ENCODE measurements at regions not wholly inside any gene's neighbourhood (a gene's known extent, or its start where the extent isn't known, plus 50 kb on each side); places are given as distances from the start of the nearest gene placed in this dataset.

GRCh38 chr11:128208329-128209137 is 378.8 kb downstream of the ETS1 start:
- Histone ChIP-seq H3K27ac (ENCODE audit: low read depth, low read length) (peak overlapping the region; percentile 51), H3K4me3 (ENCODE audit: low read length in 3 of 3) (peak overlapping the region in 1 of 3 donors; percentile 27), H3K9ac (ENCODE audit: low read depth in 1 of 3, low read length in 3 of 3) (no peak overlapping the region), H3K27me3 (ENCODE audit: control insufficient read depth in 3 of 3, insufficient read depth in 3 of 3, low read length in 3 of 3) (no peaks in the 10 kb centered on the region), H3K4me1 (ENCODE audit: control insufficient read depth in 3 of 3, insufficient read depth in 3 of 3, low read length in 3 of 3) (peaks cover 7 to 18% (median 13%) of the 10 kb centered on the region in 3 donors), H3K9me3 (ENCODE audit: control insufficient read depth in 3 of 3, low read length in 3 of 3) (no peaks in the 10 kb centered on the region), H3K36me3 (ENCODE audit: control insufficient read depth in 3 of 3, insufficient read depth in 3 of 3, low read length in 3 of 3) (no peaks in the 10 kb centered on the region)

GRCh38 chr11:128207861-128208321 is 379.5 kb downstream of the ETS1 start:
- peaks cover 7 to 18% (median 13%) of the 10 kb centered on the region in 3 donors for H3K4me1 ChIP-seq (ENCODE audit: control insufficient read depth in 3 of 3, insufficient read depth in 3 of 3, low read length in 3 of 3)
- no peaks in the 10 kb centered on the region for H3K27me3 ChIP-seq (ENCODE audit: control insufficient read depth in 3 of 3, insufficient read depth in 3 of 3, low read length in 3 of 3)
- H3K36me3 ChIP-seq (ENCODE audit: control insufficient read depth in 3 of 3, insufficient read depth in 3 of 3, low read length in 3 of 3): no peaks in the 10 kb centered on the region
- H3K9me3 ChIP-seq (ENCODE audit: control insufficient read depth in 3 of 3, low read length in 3 of 3): no peaks in the 10 kb centered on the region
- H3K27ac ChIP-seq (ENCODE audit: low read depth, low read length): peak overlapping the region; percentile 51
- H3K4me3 ChIP-seq (ENCODE audit: low read length in 3 of 3): peak overlapping the region in 1 of 3 donors; percentile 27
- H3K9ac ChIP-seq (ENCODE audit: low read depth in 1 of 3, low read length in 3 of 3): no peak overlapping the region

GRCh38 chr11:128206461-128206860 is 380.9 kb downstream of the ETS1 start:
- Histone ChIP-seq H3K27me3 (ENCODE audit: control insufficient read depth in 3 of 3, insufficient read depth in 3 of 3, low read length in 3 of 3) (no peaks in the 10 kb centered on the region), H3K36me3 (ENCODE audit: control insufficient read depth in 3 of 3, insufficient read depth in 3 of 3, low read length in 3 of 3) (no peaks in the 10 kb centered on the region), H3K4me3 (ENCODE audit: low read length in 3 of 3) (no peak overlapping the region), H3K4me1 (ENCODE audit: control insufficient read depth in 3 of 3, insufficient read depth in 3 of 3, low read length in 3 of 3) (peaks cover 7 to 18% (median 13%) of the 10 kb centered on the region in 3 donors), H3K9me3 (ENCODE audit: control insufficient read depth in 3 of 3, low read length in 3 of 3) (no peaks in the 10 kb centered on the region), H3K9ac (ENCODE audit: low read depth in 1 of 3, low read length in 3 of 3) (no peak overlapping the region), H3K27ac (ENCODE audit: low read depth, low read length) (no peak overlapping the region)

- no peak overlapping the region for H3K9ac ChIP-seq (ENCODE audit: low read depth in 1 of 3, low read length in 3 of 3)
- H3K36me3 ChIP-seq (ENCODE audit: control insufficient read depth in 3 of 3, insufficient read depth in 3 of 3, low read length in 3 of 3): no peaks in the 10 kb centered on the region
- peaks cover 7 to 18% (median 13%) of the 10 kb centered on the region in 3 donors for H3K4me1 ChIP-seq (ENCODE audit: control insufficient read depth in 3 of 3, insufficient read depth in 3 of 3, low read length in 3 of 3)
- no peaks in the 10 kb centered on the region for H3K9me3 ChIP-seq (ENCODE audit: control insufficient read depth in 3 of 3, low read length in 3 of 3)
- H3K27me3 ChIP-seq (ENCODE audit: control insufficient read depth in 3 of 3, insufficient read depth in 3 of 3, low read length in 3 of 3): no peaks in the 10 kb centered on the region
- H3K27ac ChIP-seq (ENCODE audit: low read depth, low read length): no peak overlapping the region
- H3K4me3 ChIP-seq (ENCODE audit: low read length in 3 of 3): no peak overlapping the region
Measured at GRCh38 chr11:128205796-128206195, 381.6 kb downstream of the ETS1 start.

GRCh38 chr11:128204898-128205297 is 382.5 kb downstream of the ETS1 start:
- Histone ChIP-seq H3K9ac (ENCODE audit: low read depth in 1 of 3, low read length in 3 of 3) (no peak overlapping the region), H3K27ac (ENCODE audit: low read depth, low read length) (no peak overlapping the region), H3K4me1 (ENCODE audit: control insufficient read depth in 3 of 3, insufficient read depth in 3 of 3, low read length in 3 of 3) (peaks cover 4 to 15% (median 6%) of the 10 kb centered on the region in 3 donors), H3K36me3 (ENCODE audit: control insufficient read depth in 3 of 3, insufficient read depth in 3 of 3, low read length in 3 of 3) (no peaks in the 10 kb centered on the region), H3K4me3 (ENCODE audit: low read length in 3 of 3) (no peak overlapping the region), H3K9me3 (ENCODE audit: control insufficient read depth in 3 of 3, low read length in 3 of 3) (no peaks in the 10 kb centered on the region), H3K27me3 (ENCODE audit: control insufficient read depth in 3 of 3, insufficient read depth in 3 of 3, low read length in 3 of 3) (no peaks in the 10 kb centered on the region)

- H3K36me3 ChIP-seq (ENCODE audit: control insufficient read depth in 3 of 3, insufficient read depth in 3 of 3, low read length in 3 of 3): no peaks in the 10 kb centered on the region
- H3K27me3 ChIP-seq (ENCODE audit: control insufficient read depth in 3 of 3, insufficient read depth in 3 of 3, low read length in 3 of 3): no peaks in the 10 kb centered on the region
- H3K27ac ChIP-seq (ENCODE audit: low read depth, low read length): no peak overlapping the region
- no peaks in the 10 kb centered on the region for H3K9me3 ChIP-seq (ENCODE audit: control insufficient read depth in 3 of 3, low read length in 3 of 3)
- H3K9ac ChIP-seq (ENCODE audit: low read depth in 1 of 3, low read length in 3 of 3): no peak overlapping the region
- H3K4me3 ChIP-seq (ENCODE audit: low read length in 3 of 3): no peak overlapping the region
- H3K4me1 ChIP-seq (ENCODE audit: control insufficient read depth in 3 of 3, insufficient read depth in 3 of 3, low read length in 3 of 3): no peaks in the 10 kb centered on the region
Measured at GRCh38 chr11:128201801-128202200, 385.6 kb downstream of the ETS1 start.

- Histone ChIP-seq H3K4me3 (ENCODE audit: low read length in 3 of 3) (no peak overlapping the region), H3K9me3 (ENCODE audit: control insufficient read depth in 3 of 3, low read length in 3 of 3) (no peaks in the 10 kb centered on the region), H3K4me1 (ENCODE audit: control insufficient read depth in 3 of 3, insufficient read depth in 3 of 3, low read length in 3 of 3) (no peaks in the 10 kb centered on the region), H3K27ac (ENCODE audit: low read depth, low read length) (no peak overlapping the region), H3K36me3 (ENCODE audit: control insufficient read depth in 3 of 3, insufficient read depth in 3 of 3, low read length in 3 of 3) (no peaks in the 10 kb centered on the region), H3K27me3 (ENCODE audit: control insufficient read depth in 3 of 3, insufficient read depth in 3 of 3, low read length in 3 of 3) (no peaks in the 10 kb centered on the region), H3K9ac (ENCODE audit: low read depth in 1 of 3, low read length in 3 of 3) (no peak overlapping the region)
Measured at GRCh38 chr11:128201009-128201408, 386.3 kb downstream of the ETS1 start.

GRCh38 chr11:128200467-128200866 is 386.9 kb downstream of the ETS1 start:
- Histone ChIP-seq H3K9ac (ENCODE audit: low read depth in 1 of 3, low read length in 3 of 3) (no peak overlapping the region), H3K27ac (ENCODE audit: low read depth, low read length) (no peak overlapping the region), H3K27me3 (ENCODE audit: control insufficient read depth in 3 of 3, insufficient read depth in 3 of 3, low read length in 3 of 3) (no peaks in the 10 kb centered on the region), H3K4me3 (ENCODE audit: low read length in 3 of 3) (no peak overlapping the region), H3K4me1 (ENCODE audit: control insufficient read depth in 3 of 3, insufficient read depth in 3 of 3, low read length in 3 of 3) (no peaks in the 10 kb centered on the region), H3K36me3 (ENCODE audit: control insufficient read depth in 3 of 3, insufficient read depth in 3 of 3, low read length in 3 of 3) (no peaks in the 10 kb centered on the region), H3K9me3 (ENCODE audit: control insufficient read depth in 3 of 3, low read length in 3 of 3) (no peaks in the 10 kb centered on the region)

- H3K9ac ChIP-seq (ENCODE audit: low read depth in 1 of 3, low read length in 3 of 3): no peak overlapping the region
- H3K36me3 ChIP-seq (ENCODE audit: control insufficient read depth in 3 of 3, insufficient read depth in 3 of 3, low read length in 3 of 3): no peaks in the 10 kb centered on the region
- H3K27me3 ChIP-seq (ENCODE audit: control insufficient read depth in 3 of 3, insufficient read depth in 3 of 3, low read length in 3 of 3): no peaks in the 10 kb centered on the region
- H3K4me1 ChIP-seq (ENCODE audit: control insufficient read depth in 3 of 3, insufficient read depth in 3 of 3, low read length in 3 of 3): no peaks in the 10 kb centered on the region
- H3K27ac ChIP-seq (ENCODE audit: low read depth, low read length): no peak overlapping the region
- no peak overlapping the region for H3K4me3 ChIP-seq (ENCODE audit: low read length in 3 of 3)
- no peaks in the 10 kb centered on the region for H3K9me3 ChIP-seq (ENCODE audit: control insufficient read depth in 3 of 3, low read length in 3 of 3)
Measured at GRCh38 chr11:128198216-128198772, 389.1 kb downstream of the ETS1 start.

GRCh38 chr11:128196235-128196634 is 391.1 kb downstream of the ETS1 start:
- no peaks in the 10 kb centered on the region for H3K4me1 ChIP-seq (ENCODE audit: control insufficient read depth in 3 of 3, insufficient read depth in 3 of 3, low read length in 3 of 3)
- H3K9ac ChIP-seq (ENCODE audit: low read depth in 1 of 3, low read length in 3 of 3): no peak overlapping the region
- H3K27me3 ChIP-seq (ENCODE audit: control insufficient read depth in 3 of 3, insufficient read depth in 3 of 3, low read length in 3 of 3): no peaks in the 10 kb centered on the region
- no peak overlapping the region for H3K4me3 ChIP-seq (ENCODE audit: low read length in 3 of 3)
- no peaks in the 10 kb centered on the region for H3K36me3 ChIP-seq (ENCODE audit: control insufficient read depth in 3 of 3, insufficient read depth in 3 of 3, low read length in 3 of 3)
- no peaks in the 10 kb centered on the region for H3K9me3 ChIP-seq (ENCODE audit: control insufficient read depth in 3 of 3, low read length in 3 of 3)
- H3K27ac ChIP-seq (ENCODE audit: low read depth, low read length): no peak overlapping the region
